ENCODE measurements at regions not wholly inside any gene's neighbourhood (a gene's known extent, or its start where the extent isn't known, plus 50 kb on each side); places are given as distances from the start of the nearest gene placed in this dataset.

DNA sequence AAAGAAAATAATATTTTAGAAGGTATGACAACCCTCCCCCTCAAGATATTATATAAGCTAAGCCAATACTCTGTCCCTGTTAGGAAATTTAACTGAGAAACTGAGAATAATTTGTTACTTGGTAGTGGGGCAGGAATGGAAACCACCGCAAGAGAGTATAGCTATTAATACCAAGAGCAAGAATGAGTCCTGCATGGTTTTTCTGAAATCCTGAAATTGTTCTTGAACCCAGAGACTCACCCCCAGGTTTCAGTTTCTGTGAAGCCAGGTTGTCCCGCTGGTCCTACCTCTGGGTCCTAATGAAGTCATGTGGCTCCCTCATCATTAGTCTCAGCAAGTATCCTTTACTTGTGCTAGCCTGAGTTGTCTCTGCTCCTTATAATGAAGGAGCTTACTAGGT, 671.0 kb upstream of the ACVR2A start:
- no peak overlapping the region for H3K4me3 ChIP-seq
- H3K9me3 ChIP-seq: no peaks in the 10 kb centered on the region
- no peaks in the 10 kb centered on the region for H3K4me1 ChIP-seq
- H3K36me3 ChIP-seq: no peaks in the 10 kb centered on the region
- H3K27me3 ChIP-seq: no peaks in the 10 kb centered on the region
- TF ChIP-seq, protein P1, sequence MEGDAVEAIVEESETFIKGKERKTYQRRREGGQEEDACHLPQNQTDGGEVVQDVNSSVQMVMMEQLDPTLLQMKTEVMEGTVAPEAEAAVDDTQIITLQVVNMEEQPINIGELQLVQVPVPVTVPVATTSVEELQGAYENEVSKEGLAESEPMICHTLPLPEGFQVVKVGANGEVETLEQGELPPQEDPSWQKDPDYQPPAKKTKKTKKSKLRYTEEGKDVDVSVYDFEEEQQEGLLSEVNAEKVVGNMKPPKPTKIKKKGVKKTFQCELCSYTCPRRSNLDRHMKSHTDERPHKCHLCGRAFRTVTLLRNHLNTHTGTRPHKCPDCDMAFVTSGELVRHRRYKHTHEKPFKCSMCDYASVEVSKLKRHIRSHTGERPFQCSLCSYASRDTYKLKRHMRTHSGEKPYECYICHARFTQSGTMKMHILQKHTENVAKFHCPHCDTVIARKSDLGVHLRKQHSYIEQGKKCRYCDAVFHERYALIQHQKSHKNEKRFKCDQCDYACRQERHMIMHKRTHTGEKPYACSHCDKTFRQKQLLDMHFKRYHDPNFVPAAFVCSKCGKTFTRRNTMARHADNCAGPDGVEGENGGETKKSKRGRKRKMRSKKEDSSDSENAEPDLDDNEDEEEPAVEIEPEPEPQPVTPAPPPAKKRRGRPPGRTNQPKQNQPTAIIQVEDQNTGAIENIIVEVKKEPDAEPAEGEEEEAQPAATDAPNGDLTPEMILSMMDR (IDR thresholded peaks at IDR 0.05): no peak
- no peak for TF ChIP-seq POLR2A (IDR thresholded peaks at IDR 0.05)
- no peak for DNase-seq
- no peak overlapping the region for H3K27ac ChIP-seq

DNA sequence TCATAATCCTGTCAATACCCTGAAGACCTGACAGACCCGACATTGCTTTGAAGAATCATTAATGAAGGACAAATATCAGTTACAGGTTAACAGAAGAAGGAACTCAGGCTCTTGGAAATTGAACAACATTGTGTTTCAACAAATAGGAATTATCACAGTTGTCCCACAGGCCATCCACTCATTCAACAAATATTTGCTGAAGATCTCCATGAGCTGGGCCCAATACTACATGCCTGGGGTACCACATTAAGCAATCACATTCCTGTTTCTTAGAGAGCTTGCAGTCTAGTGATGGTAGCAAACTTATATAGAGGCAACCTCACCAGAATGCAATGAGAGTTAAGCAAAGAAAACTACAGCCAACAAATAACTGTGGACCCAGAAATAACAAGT, 671.6 kb upstream of the ACVR2A start:
- H3K27me3 ChIP-seq: no peaks in the 10 kb centered on the region
- H3K9me3 ChIP-seq: no peaks in the 10 kb centered on the region
- no peak overlapping the region for H3K27ac ChIP-seq
- DNase-seq: no peak
- TF ChIP-seq POLR2A (IDR thresholded peaks at IDR 0.05): no peak
- TF ChIP-seq, protein P1 (IDR thresholded peaks at IDR 0.05): no peak
- H3K4me1 ChIP-seq: no peaks in the 10 kb centered on the region
- no peaks in the 10 kb centered on the region for H3K36me3 ChIP-seq
- no peak overlapping the region for H3K4me3 ChIP-seq

DNA sequence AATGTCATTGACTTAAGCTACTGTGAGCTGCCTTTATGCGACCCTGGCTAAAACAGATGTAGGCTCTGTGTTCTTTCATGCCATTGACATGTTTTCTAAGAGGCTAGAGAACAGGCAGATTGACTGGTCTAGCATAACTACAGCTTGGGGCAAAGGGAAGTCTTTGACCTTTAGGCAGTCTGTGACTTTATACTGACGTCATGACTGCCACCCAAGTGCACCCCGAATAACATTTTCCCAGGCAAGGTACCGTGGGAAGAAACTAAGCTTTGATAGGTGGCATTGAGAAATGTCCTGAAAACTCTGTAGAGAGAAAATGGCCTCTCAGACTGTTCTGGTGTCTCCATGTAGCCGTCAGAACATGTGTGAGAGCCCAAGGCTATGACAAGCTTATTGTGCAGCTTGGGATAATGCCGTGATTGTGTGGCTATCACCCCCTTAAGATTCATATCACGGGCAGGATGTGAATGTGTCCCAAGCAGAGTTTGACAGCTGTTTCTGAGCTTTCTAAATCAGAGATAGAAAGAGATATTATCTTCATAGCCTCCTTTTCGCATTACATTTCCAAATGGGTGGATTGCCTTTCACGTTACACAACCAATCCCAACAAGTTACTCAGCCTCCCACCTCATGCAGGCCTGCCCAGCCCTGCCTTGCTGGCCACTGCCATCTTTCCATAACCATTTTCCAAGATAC, 672.2 kb upstream of the ACVR2A start:
- TF ChIP-seq, protein P1 (IDR thresholded peaks at IDR 0.05): no peak
- TF ChIP-seq POLR2A (IDR thresholded peaks at IDR 0.05): no peak
- Histone ChIP-seq H3K4me3 (no peak overlapping the region), H3K36me3 (no peaks in the 10 kb centered on the region), H3K4me1 (no peaks in the 10 kb centered on the region), H3K27me3 (no peaks in the 10 kb centered on the region), H3K9me3 (no peaks in the 10 kb centered on the region), H3K27ac (no peak overlapping the region)
- no peak for DNase-seq

DNA sequence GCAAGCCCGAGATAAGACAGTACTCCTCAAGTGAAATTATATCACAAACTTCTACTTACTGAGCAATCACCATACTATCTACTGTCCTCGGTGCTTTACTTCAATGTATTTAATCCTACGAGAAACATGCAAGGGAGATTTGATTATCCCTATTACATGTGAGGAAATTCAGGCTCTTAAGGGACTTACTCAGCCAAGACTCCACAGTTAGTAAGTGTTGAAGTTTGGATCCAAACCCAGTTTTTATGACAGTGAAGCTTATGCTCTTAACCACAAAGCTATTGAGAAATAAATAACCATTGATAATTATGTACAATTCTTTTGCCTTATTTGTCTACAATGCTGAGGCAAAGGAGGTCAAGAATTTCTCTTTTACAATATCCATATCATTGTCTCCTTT, 672.9 kb upstream of the ACVR2A start:
- H3K4me1 ChIP-seq: no peaks in the 10 kb centered on the region
- no peak for TF ChIP-seq POLR2A (IDR thresholded peaks at IDR 0.05)
- TF ChIP-seq, protein P1 (IDR thresholded peaks at IDR 0.05): no peak
- no peaks in the 10 kb centered on the region for H3K27me3 ChIP-seq
- no peak for DNase-seq
- H3K9me3 ChIP-seq: no peaks in the 10 kb centered on the region
- no peak overlapping the region for H3K27ac ChIP-seq
- no peak overlapping the region for H3K4me3 ChIP-seq
- no peaks in the 10 kb centered on the region for H3K36me3 ChIP-seq

DNA sequence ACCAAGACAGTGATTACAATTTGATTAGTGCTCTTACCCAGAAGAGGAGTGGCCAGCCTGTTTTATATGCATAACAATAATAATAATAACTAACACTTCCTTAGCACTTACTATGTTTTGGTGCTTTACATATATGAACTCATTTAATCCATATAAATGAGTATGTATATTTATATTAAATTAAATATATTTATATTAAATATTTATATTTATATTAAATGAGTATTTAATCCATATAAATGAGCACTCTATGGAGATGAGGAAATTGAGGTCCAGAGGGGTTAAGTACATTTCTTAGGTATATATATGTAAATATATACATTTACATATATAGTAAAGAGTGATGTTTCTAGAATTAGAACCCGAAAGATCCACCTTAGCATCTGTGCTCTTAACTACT, 673.9 kb upstream of the ACVR2A start:
- no peak for TF ChIP-seq POLR2A (IDR thresholded peaks at IDR 0.05)
- TF ChIP-seq, protein P1 (IDR thresholded peaks at IDR 0.05): no peak
- Histone ChIP-seq H3K36me3 (no peaks in the 10 kb centered on the region), H3K27ac (no peak overlapping the region), H3K4me1 (no peaks in the 10 kb centered on the region), H3K27me3 (no peaks in the 10 kb centered on the region), H3K9me3 (no peaks in the 10 kb centered on the region), H3K4me3 (no peak overlapping the region)
- no peak for DNase-seq

All from Peyer's patch (tissue), 4 donors.